ENCODE measurements at regions not wholly inside any gene's neighbourhood (a gene's known extent, or its start where the extent isn't known, plus 50 kb on each side); places are given as distances from the start of the nearest gene placed in this dataset.

GRCh38 chr16:51658531-51658930 is 507.5 kb upstream of the SALL1 start:
- dilution Hi-C loops (cut with MboI; ENCODE audit: extremely low pct_ligation_motif_present, low sequenced_read_pairs) (no loop called here), intact Hi-C loops (cut with micrococcal nuclease) (no loop called here)
- no peak for DNase-seq (ENCODE audit: low read depth, low spot score)
- FAIRE-seq: no peak
- H3K4me3 ChIP-seq (replicated peaks in 1 of 3; ENCODE audit: insufficient read depth in 1 of 3, low read depth in 1 of 3, low read length in 3 of 3): no peak overlapping the region
- POLR2A ChIA-PET: no interaction called here
- no peaks in the 10 kb centered on the region for H3K4me1 ChIP-seq (ENCODE audit: control insufficient read depth, extremely low read depth, insufficient read depth, low read length)
- H3K36me3 ChIP-seq (ENCODE audit: control insufficient read depth in 2 of 2, extremely low read depth in 1 of 2, insufficient read depth in 2 of 2, low read length in 2 of 2): no peaks in the 10 kb centered on the region
- H3K79me2 ChIP-seq (ENCODE audit: control insufficient read depth, insufficient read depth, low read length): no peaks in the 10 kb centered on the region
- no peak overlapping the region for H3K4me2 ChIP-seq (ENCODE audit: insufficient read depth, low read length)
- no peaks in the 10 kb centered on the region for H3K9me3 ChIP-seq (replicated peaks; ENCODE audit: control insufficient read depth, insufficient read depth, low read length)
- CTCF ChIA-PET: no interaction called here
- no peak overlapping the region for H3K27ac ChIP-seq (ENCODE audit: insufficient read depth, low read depth, low read length)
- H4K20me1 ChIP-seq (replicated peaks; ENCODE audit: control insufficient read depth, extremely low read depth, insufficient read depth, low read length): no peaks in the 10 kb centered on the region
- no peaks in the 10 kb centered on the region for H3K27me3 ChIP-seq (ENCODE audit: control insufficient read depth in 2 of 2, insufficient read depth in 2 of 2, low read length in 2 of 2)
- TF ChIP-seq JUN (IDR thresholded peaks at IDR 0.05; ENCODE audit: borderline replicate concordance, insufficient read depth, insufficient read length, low read depth) (no peak), GATA2 (IDR thresholded peaks at IDR 0.05; ENCODE audit: insufficient read depth, insufficient read length, low read depth, low read length) (no peak), MYC (IDR thresholded peaks at IDR 0.05; ENCODE audit: low read depth, low read length) (no peak), CTCF (IDR thresholded peaks at IDR 0.05; ENCODE audit: extremely low read depth in 1 of 2, insufficient read depth in 1 of 2, low read depth in 1 of 2, low read length in 2 of 2) (no peak), EZH2 (IDR thresholded peaks at IDR 0.05; ENCODE audit: borderline replicate concordance, low read depth, low read length, severe bottlenecking) (no peak), POLR2AphosphoS5 (IDR thresholded peaks at IDR 0.05; ENCODE audit: insufficient read depth, low read depth, low read length) (no peak), POLR2A (IDR thresholded peaks at IDR 0.05; ENCODE audit: low read depth, low read length) (no peak), FOS (IDR thresholded peaks at IDR 0.05; ENCODE audit: borderline replicate concordance, insufficient read depth, low read length) (no peak), MAX (IDR thresholded peaks at IDR 0.05; ENCODE audit: insufficient read depth, insufficient read length) (no peak)
- H2AFZ ChIP-seq (ENCODE audit: low read depth, low read length): no peak overlapping the region
- H3K9ac ChIP-seq (replicated peaks; ENCODE audit: extremely low read depth, insufficient read depth, low read length): no peak overlapping the region
- no peaks in the 10 kb centered on the region for H3K9me1 ChIP-seq (replicated peaks; ENCODE audit: control insufficient read depth, extremely low read depth, insufficient read depth, low read length)
- no TSS peak for BruUV-seq (replicated peaks)

Measured in endothelial cell of umbilical vein (primary cell).